ENCODE measurements at regions not wholly inside any gene's neighbourhood (a gene's known extent, or its start where the extent isn't known, plus 50 kb on each side); places are given as distances from the start of the nearest gene placed in this dataset.

- TF ChIP-seq EZH2 (IDR thresholded peaks at IDR 0.05) = no peak
- TF ChIP-seq, protein P1, sequence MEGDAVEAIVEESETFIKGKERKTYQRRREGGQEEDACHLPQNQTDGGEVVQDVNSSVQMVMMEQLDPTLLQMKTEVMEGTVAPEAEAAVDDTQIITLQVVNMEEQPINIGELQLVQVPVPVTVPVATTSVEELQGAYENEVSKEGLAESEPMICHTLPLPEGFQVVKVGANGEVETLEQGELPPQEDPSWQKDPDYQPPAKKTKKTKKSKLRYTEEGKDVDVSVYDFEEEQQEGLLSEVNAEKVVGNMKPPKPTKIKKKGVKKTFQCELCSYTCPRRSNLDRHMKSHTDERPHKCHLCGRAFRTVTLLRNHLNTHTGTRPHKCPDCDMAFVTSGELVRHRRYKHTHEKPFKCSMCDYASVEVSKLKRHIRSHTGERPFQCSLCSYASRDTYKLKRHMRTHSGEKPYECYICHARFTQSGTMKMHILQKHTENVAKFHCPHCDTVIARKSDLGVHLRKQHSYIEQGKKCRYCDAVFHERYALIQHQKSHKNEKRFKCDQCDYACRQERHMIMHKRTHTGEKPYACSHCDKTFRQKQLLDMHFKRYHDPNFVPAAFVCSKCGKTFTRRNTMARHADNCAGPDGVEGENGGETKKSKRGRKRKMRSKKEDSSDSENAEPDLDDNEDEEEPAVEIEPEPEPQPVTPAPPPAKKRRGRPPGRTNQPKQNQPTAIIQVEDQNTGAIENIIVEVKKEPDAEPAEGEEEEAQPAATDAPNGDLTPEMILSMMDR (IDR thresholded peaks at IDR 0.05) = no peak
- TF ChIP-seq EZH2phosphoT487 (IDR thresholded peaks at IDR 0.05) = no peak
Observed at GRCh38 chr6:130558131-130558530, 192.3 kb downstream of the TMEM200A start.
